GM12864 (cell line): ENCODE measurements at regions not wholly inside any gene's neighbourhood (a gene's known extent, or its start where the extent isn't known, plus 50 kb on each side); places are given as distances from the start of the nearest gene placed in this dataset.

Experiments
- DNase-seq: peaks from one replicate; pipeline ENCODE4 v3.0.0-alpha.2; 2011; ENCODE audit warnings: low read depth
- H3K4me3 ChIP-seq: 2 replicates; pipeline ENCODE4 v1.5.1; 2011; ENCODE audit warnings: mild to moderate bottlenecking, low read depth, low read length, control low read depth
- TF ChIP-seq, protein P1 (sequence below): IDR thresholded peaks from 2 replicates; pipeline ENCODE4 v1.5.1; 2011; ENCODE audit warnings: low read depth, mild to moderate bottlenecking, moderate library complexity, low read length, control low read depth, inconsistent platforms; ENCODE audit errors: missing control alignments

DNA sequence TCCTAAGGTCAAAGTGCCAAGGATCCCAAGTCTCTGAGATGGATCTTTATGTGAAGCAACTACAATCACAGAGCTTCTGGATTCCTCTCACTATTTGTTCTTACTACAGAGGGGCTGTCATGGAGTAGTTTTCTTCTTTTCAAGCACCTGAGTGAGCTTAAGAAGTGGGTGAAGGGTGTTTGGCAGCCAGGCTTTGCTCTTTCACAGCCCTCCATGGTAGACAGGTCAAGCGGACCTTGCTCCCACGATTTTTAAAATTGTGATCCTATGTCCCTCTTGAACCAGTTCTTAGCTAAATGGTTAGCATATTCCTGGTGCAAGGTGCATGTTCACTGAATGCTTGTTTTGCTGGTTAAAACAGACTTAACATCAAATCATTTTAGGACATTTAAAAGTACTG lies 332.2 kb downstream of the GADD45G start:
- TF ChIP-seq, protein P1, sequence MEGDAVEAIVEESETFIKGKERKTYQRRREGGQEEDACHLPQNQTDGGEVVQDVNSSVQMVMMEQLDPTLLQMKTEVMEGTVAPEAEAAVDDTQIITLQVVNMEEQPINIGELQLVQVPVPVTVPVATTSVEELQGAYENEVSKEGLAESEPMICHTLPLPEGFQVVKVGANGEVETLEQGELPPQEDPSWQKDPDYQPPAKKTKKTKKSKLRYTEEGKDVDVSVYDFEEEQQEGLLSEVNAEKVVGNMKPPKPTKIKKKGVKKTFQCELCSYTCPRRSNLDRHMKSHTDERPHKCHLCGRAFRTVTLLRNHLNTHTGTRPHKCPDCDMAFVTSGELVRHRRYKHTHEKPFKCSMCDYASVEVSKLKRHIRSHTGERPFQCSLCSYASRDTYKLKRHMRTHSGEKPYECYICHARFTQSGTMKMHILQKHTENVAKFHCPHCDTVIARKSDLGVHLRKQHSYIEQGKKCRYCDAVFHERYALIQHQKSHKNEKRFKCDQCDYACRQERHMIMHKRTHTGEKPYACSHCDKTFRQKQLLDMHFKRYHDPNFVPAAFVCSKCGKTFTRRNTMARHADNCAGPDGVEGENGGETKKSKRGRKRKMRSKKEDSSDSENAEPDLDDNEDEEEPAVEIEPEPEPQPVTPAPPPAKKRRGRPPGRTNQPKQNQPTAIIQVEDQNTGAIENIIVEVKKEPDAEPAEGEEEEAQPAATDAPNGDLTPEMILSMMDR, result no peak
- DNase-seq, result no peak
- no peak overlapping the region for H3K4me3 ChIP-seq

DNA sequence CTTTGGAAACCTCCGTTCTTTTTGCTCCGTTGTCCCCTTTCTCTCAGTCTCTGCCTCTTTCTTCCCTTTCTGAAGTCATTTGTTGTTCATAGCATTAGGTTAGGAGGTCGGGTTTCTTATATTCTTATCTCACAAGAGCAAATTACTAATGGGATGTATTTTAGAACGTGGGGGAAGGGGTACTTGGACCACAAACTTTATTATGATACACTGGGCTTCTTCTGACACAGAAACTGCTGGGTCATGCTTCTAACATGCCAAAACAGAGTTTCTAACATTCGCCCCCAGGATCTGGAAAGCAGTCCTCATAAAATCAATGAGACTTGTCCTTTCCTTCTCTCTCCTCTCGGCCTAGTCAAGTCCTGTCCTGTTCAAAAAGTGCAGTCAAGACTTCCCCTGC lies 334.4 kb downstream of the GADD45G start:
- TF ChIP-seq, protein P1, result no peak
- no peak for DNase-seq
- no peak overlapping the region for H3K4me3 ChIP-seq

DNA sequence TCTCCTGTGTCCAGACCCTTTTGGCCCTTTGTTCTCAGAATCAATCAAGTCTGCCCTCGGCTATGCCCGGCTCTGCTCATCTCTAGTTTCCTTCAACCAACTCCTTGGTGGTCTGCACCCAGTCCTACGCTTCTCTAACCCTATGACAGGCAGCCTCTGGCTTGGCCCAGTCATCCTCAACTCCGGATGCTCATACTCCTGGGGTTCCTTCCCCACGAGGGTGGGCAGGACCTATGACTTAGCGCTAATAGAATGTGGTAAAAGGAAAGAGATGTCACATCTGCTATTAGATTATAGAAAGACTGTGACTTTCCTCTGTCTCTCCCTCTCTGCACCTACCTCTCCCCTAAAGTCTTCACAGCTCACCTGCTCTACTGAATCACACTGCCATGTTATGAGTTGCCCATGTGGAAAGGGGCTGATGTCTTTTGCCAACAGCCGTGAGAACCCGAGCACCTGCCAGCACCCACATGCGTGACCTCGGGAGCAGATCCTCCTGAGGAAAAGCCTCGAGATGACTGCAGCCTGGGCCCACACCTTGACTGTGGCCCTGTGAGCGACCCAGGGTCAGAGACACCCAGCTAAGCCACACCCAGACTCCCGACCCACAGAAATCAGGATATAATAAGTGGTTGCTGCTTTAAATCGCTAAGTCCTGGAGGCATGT lies 334.9 kb downstream of the GADD45G start:
- no peak for DNase-seq
- TF ChIP-seq, protein P1, result no peak
- H3K4me3 ChIP-seq, result no peak overlapping the region

DNA sequence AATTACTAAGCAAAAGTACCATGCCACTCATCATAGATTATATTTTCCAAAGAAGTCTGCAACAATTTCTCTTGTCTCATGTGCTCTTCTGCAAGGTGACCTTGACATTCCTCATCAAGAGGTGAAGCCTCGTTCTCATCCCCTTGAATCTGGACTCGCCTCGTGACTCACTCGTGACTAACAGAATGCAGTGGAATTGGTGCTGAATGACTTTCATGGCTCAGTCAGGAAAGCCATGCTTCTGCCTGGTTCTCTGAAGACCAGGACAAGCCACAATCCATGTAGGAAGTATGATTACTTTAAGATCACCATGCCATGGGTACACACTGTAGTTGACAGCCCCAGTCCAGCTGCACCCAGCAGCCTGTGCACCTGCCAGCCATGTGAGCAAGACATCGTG lies 335.8 kb downstream of the GADD45G start:
- no peak for DNase-seq
- TF ChIP-seq, protein P1, result no peak
- no peak overlapping the region for H3K4me3 ChIP-seq

DNA sequence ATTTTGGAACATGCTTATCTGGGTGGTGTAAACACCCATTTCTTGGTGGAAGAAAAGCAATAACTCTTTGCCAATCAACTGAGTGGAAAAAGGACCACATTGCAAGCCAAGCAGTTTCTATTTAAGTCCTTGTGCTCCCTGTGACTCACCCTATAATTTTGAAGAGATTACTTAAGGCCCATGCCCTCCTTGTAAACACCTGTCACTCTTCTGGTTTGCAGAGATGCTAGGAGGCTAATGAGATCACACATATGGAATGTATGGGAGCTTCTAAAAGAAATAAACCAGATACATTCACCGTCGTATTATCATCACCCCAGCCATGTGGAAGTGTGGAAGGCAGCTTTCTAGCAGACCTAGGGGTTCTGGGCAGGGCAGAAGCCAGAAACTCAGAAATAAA lies 337.1 kb downstream of the GADD45G start:
- DNase-seq, result no peak
- no peak overlapping the region for H3K4me3 ChIP-seq
- TF ChIP-seq, protein P1, result no peak

DNA sequence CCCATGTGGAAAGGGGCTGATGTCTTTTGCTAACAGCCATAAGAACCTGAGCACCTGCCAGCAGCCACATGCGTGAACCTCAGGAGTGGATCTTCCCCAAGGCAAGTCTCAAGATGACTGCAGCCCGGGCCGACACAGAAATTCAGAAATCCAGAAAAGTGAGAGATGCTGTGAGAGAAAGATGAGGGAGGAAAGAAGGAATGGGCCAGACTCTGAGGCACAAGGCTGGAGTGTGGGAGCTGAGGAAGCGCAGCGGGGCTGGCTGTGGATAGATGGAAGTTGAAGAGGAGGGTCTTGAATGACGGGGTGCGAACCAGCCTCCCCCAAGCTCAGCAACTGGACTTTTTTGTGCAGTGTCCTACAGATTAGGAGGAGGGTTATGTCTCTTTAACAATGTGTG lies 337.8 kb downstream of the GADD45G start:
- no peak for DNase-seq
- TF ChIP-seq, protein P1, result no peak

DNA sequence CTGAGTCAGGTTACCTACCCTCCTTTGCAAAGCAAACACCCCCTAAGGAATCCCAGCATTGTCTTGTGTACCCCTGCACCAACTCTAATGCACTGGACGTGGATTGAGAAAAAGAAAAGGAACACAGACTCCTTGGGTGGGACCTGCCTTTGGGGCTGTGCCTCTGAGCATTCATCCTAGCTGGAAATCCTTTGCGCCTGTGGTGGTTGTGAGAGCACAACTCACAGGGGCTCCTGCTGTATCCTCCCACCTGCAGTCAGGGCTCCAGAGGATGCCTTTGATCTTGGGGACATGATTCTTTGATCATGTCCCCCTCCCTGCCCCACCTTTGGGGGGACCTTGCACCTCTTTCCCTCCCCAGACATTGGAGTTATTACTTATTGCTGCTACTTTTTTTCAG lies 338.5 kb downstream of the GADD45G start:
- TF ChIP-seq, protein P1, result no peak
- no peak for DNase-seq
- no peak overlapping the region for H3K4me3 ChIP-seq

More for the DNA sequence above, 337.8 kb downstream of the GADD45G start:
- no peak overlapping the region for H3K4me3 ChIP-seq
